Fibroblast of lung (primary cell): ENCODE measurements at regions not wholly inside any gene's neighbourhood (a gene's known extent, or its start where the extent isn't known, plus 50 kb on each side); places are given as distances from the start of the nearest gene placed in this dataset.

Source experiments
- CTCF ChIP-seq, 2 donors: IDR thresholded peaks in 1 of 2; conservative IDR thresholded peaks in 1 of 2; 1 replicate in 1 of 2; 2 replicates in 1 of 2; pipeline ENCODE4 v1.5.1; 2011 to 2012; ENCODE audit warnings: low read length in 2 of 2, control low read depth in 1 of 2, inconsistent platforms in 1 of 2, low read depth in 1 of 2, mild to moderate bottlenecking in 1 of 2
- EZH2 ChIP-seq: IDR thresholded peaks from 2 replicates; pipeline ENCODE4 v1.5.1; 2012; ENCODE audit warnings: low read length, control low read depth, mild to moderate bottlenecking; ENCODE audit errors: missing control alignments

- TF ChIP-seq EZH2 (no peak), CTCF (conservative IDR thresholded peaks at IDR 0.05 in 1 of 2, IDR thresholded peaks at IDR 0.05 in 1 of 2; ENCODE audit: low read depth in 1 of 2, low read length in 2 of 2) (no peak)
These were observed 70.8 kb downstream of the SMIM20 start for GRCh38 chr4:25984796-25985195.
